Neural cell (in vitro differentiated cells): ENCODE measurements at regions not wholly inside any gene's neighbourhood (a gene's known extent, or its start where the extent isn't known, plus 50 kb on each side); places are given as distances from the start of the nearest gene placed in this dataset.

Source experiments
- EP300 ChIP-seq: fragments of 450-650 bp; conservative IDR thresholded peaks from 2 replicates; pipeline ENCODE4 v1.6.1; 2014; ENCODE audit warnings: antibody characterized with exemption, mild to moderate bottlenecking, moderate library complexity; ENCODE audit not compliant: poor library complexity, severe bottlenecking
- EZH2 ChIP-seq: fragments of 200-600, 300-800 bp; shearing (Covaris generic), sonication (generic); IDR thresholded peaks from 2 replicates; pipeline ENCODE4 v1.6.1; 2014; ENCODE audit warnings: antibody characterized with exemption, low read length, borderline replicate concordance, mild to moderate bottlenecking; ENCODE audit not compliant: insufficient read depth, poor library complexity, severe bottlenecking
- MXI1 ChIP-seq: fragments of 450-650 bp; conservative IDR thresholded peaks from 2 replicates; pipeline ENCODE4 v1.6.1; 2014; ENCODE audit warnings: antibody characterized with exemption, mild to moderate bottlenecking; ENCODE audit not compliant: poor library complexity, severe bottlenecking
- POLR2AphosphoS5 ChIP-seq: IDR thresholded peaks from 2 replicates; pipeline ENCODE4 v1.6.1; 2012
- RAD21 ChIP-seq: fragments of 450-650 bp; conservative IDR thresholded peaks from 2 replicates; pipeline ENCODE4 v1.6.1; 2014; ENCODE audit warnings: antibody characterized with exemption, mild to moderate bottlenecking, moderate library complexity
- TAF1 ChIP-seq: IDR thresholded peaks from 2 replicates; pipeline ENCODE4 v1.6.1; 2012; ENCODE audit warnings: low read depth
- TF ChIP-seq, protein P1 (sequence below): fragments of 450-650 bp; IDR thresholded peaks from 2 replicates; pipeline ENCODE4 v1.5.1; 2014; ENCODE audit warnings: antibody characterized with exemption, mild to moderate bottlenecking, moderate library complexity; ENCODE audit not compliant: poor library complexity, severe bottlenecking

DNA sequence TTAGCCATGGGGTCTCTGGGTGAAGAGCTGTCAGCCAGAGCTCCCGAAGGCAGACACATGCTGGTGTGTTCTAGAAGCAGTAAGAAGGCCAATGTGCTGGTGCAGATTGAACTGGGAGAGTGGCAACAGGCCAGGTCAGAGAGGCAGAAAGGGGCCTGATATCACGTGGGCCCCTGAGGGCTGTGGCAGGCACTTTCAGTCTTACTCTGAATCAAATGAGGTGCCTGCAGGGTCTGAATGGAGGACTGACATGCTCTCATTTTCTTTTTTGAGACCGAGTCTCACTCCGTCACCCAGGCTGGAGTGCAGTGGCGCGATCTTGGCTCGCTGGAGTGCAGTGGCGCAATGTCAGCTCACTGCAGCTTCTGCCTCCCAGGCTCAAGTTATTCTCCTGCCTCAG is 293.8 kb downstream of the ABCC12 start:
- TF ChIP-seq, protein P1, sequence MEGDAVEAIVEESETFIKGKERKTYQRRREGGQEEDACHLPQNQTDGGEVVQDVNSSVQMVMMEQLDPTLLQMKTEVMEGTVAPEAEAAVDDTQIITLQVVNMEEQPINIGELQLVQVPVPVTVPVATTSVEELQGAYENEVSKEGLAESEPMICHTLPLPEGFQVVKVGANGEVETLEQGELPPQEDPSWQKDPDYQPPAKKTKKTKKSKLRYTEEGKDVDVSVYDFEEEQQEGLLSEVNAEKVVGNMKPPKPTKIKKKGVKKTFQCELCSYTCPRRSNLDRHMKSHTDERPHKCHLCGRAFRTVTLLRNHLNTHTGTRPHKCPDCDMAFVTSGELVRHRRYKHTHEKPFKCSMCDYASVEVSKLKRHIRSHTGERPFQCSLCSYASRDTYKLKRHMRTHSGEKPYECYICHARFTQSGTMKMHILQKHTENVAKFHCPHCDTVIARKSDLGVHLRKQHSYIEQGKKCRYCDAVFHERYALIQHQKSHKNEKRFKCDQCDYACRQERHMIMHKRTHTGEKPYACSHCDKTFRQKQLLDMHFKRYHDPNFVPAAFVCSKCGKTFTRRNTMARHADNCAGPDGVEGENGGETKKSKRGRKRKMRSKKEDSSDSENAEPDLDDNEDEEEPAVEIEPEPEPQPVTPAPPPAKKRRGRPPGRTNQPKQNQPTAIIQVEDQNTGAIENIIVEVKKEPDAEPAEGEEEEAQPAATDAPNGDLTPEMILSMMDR, result no peak
- TF ChIP-seq POLR2AphosphoS5 (no peak), MXI1 (no peak), EP300 (no peak), TAF1 (no peak), EZH2 (no peak), RAD21 (no peak)
